Activated CD4-positive, alpha-beta memory T cell treated with anti-CD3 and anti-CD28 coated beads for 36 hours (primary cell): ENCODE measurements at regions not wholly inside any gene's neighbourhood (a gene's known extent, or its start where the extent isn't known, plus 50 kb on each side); places are given as distances from the start of the nearest gene placed in this dataset.

Experiments
- CTCF ChIA-PET: fragments of 350-600 bp; sonication (Branson Sonifier 250); formaldehyde crosslinking; loops from one replicate; lab custom pipeline; 2021; ENCODE audit warnings: antibody characterized with exemption, inconsistent platforms; lab: Charles Lee
- POLR2A ChIA-PET: fragments of 350-600 bp; sonication (Branson Sonifier 250); formaldehyde crosslinking; loops from one replicate; lab custom pipeline; 2021; ENCODE audit warnings: antibody characterized with exemption; lab: Charles Lee
- DNase-seq: peaks from one replicate; pipeline ENCODE4 v3.0.0-alpha.2; 2020
- H3K27ac Mint-ChIP-seq: one replicate; pipeline ENCODE4 v1.8.0; 2021; ENCODE audit warnings: mixed read lengths
- H3K27me3 Mint-ChIP-seq: one replicate; pipeline ENCODE4 v1.8.0; 2021; ENCODE audit warnings: mixed read lengths
- H3K36me3 Mint-ChIP-seq: one replicate; pipeline ENCODE4 v1.8.0; 2021; ENCODE audit warnings: mixed read lengths
- H3K4me1 Mint-ChIP-seq: one replicate; pipeline ENCODE4 v1.8.0; 2021; ENCODE audit warnings: low read depth, mixed read lengths
- H3K4me3 Mint-ChIP-seq: one replicate; pipeline ENCODE4 v1.8.0; 2021; ENCODE audit warnings: mild to moderate bottlenecking, mixed read lengths
- H3K9me3 Mint-ChIP-seq: one replicate; pipeline ENCODE4 v1.8.0; 2021; ENCODE audit warnings: mixed read lengths
- intact Hi-C: fragments of 100-400 bp; cut with micrococcal nuclease; formaldehyde crosslinking; loops from one replicate; pipeline ENCODE4 v1.15.1; 2023

DNA sequence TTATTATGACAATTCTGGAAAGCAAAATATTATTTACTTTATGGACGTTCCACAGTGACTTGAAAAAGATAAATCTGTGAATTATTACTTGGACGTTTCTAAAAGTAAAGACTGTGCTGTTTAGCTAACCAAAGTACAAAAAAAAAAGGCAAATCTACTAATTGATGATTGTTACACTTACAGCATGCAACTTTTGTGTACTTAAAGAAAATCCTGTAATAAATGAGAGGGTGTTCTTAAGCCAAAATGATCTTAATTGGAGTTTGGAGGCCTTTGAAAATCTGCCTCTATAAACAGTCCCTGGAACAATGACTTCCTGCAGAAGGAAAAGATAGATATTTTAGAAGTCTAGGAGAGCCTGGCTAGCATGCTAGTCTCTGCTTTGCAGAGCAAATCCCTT, 434.0 kb upstream of the SYT1 start:
- Mint-ChIP-seq H3K4me3 (no peak overlapping the region), H3K27ac (no peak overlapping the region), H3K36me3 (no peaks in the 10 kb centered on the region), H3K4me1 (no peaks in the 10 kb centered on the region), H3K9me3 (peaks cover 18% of the 10 kb centered on the region), H3K27me3 (no peaks in the 10 kb centered on the region)
- no peak for DNase-seq
- CTCF ChIA-PET, result no interaction called here
- intact Hi-C loops, result no loop called here
- POLR2A ChIA-PET, result no interaction called here

DNA sequence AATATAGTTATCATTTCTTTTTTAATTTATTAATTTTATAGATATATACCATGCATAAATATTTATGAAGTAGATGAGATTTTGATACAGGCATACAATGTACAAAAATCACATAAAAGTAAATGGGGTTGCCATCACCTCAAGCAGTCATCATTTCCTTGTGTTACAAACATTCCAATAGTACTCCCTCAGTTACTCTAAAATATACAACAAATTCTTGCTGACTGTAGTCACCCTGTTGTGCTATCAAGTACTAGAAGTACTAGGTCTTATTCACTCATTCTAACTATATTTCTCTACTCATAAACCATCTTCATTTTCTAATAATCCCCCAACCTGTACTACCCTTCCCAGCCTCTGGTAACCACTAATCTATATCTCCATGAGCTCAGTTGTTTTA, 432.6 kb upstream of the SYT1 start:
- Mint-ChIP-seq H3K27ac (no peak overlapping the region), H3K4me1 (no peaks in the 10 kb centered on the region), H3K9me3 (peaks cover 20% of the 10 kb centered on the region), H3K36me3 (no peaks in the 10 kb centered on the region), H3K4me3 (no peak overlapping the region), H3K27me3 (no peaks in the 10 kb centered on the region)
- POLR2A ChIA-PET, result no interaction called here
- CTCF ChIA-PET, result no interaction called here
- no peak for DNase-seq
- intact Hi-C loops, result no loop called here

DNA sequence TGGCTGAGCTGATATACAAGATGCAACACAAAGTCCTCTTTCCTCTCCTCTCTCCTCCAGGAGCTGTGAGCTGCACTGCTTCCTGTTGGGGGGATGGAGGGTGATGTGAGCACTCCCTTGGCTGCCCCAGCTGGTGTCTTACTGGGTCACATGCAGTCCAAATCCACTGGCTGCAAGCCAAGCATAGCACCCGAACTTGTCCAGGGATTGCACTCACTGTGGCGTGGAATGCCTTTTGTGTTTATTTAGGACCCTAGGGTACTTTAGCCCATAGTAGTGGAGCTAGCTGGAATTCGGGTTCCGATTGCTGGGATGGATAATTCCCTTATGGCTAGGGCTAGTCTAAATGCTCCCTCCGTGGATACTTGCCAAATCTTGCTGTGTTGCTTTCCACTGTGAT, 424.9 kb upstream of the SYT1 start:
- H3K4me1 Mint-ChIP-seq, result no peaks in the 10 kb centered on the region
- intact Hi-C loops, result no loop called here
- POLR2A ChIA-PET, result no interaction called here
- no peaks in the 10 kb centered on the region for H3K36me3 Mint-ChIP-seq
- H3K27me3 Mint-ChIP-seq, result no peaks in the 10 kb centered on the region
- no peak overlapping the region for H3K4me3 Mint-ChIP-seq
- H3K27ac Mint-ChIP-seq, result no peak overlapping the region
- no peak for DNase-seq
- peaks cover 18% of the 10 kb centered on the region for H3K9me3 Mint-ChIP-seq
- CTCF ChIA-PET, result no interaction called here

DNA sequence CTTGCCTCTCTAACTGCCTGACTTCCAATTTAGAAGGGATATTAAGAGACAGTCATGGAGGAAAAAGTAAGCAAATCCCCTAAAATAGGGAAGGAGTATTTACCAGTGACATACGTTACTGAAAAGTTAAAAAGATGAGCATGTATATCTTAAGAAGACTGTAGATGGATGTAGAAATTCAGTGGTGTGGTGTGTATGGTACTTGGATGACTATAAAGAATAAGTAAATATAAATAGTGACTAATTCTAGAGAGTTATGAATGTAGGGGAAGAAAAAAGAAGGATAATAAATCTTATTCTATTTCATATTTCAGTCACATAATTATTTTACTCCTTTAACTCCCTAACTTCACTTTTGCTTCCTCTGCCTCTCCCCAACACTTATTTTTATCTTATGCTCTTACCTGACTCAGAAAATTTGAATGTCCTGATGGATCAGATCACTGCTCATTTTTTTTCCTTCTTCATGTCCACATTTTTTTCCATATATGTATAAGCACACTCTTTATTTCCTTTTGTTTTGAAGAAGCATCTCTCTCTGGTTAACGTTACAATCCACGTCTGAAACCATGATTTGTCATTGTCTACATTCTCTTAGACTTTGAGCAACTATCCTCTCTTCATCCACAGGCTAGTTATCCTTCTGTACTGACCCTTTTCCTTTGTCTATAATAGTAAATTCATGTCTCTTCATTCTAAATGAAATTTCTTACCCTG, 422.7 kb upstream of the SYT1 start:
- H3K36me3 Mint-ChIP-seq, result no peaks in the 10 kb centered on the region
- intact Hi-C loops, result no loop called here
- H3K27ac Mint-ChIP-seq, result no peak overlapping the region
- H3K9me3 Mint-ChIP-seq, result peaks cover 18% of the 10 kb centered on the region
- DNase-seq, result no peak
- no peaks in the 10 kb centered on the region for H3K27me3 Mint-ChIP-seq
- H3K4me3 Mint-ChIP-seq, result no peak overlapping the region
- ChIA-PET CTCF (no interaction called here), POLR2A (no interaction called here)
- H3K4me1 Mint-ChIP-seq, result no peaks in the 10 kb centered on the region

DNA sequence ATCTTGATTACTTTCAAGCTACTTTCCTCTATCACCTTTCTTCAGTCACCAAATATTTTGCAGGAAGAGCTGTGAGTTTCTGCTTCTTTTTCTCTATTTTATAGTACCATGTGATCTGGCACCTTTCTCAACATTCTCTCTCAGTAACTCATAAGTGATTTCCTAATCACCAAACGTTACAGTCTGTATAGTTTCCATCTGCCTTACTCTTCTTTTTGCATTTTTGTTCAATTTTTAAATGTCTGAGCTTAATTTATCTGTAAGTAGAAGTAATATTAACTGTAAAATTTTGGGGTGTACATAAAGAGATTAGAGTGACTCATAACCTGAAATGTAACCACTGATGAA, 422.1 kb upstream of the SYT1 start:
- ChIA-PET CTCF (no interaction called here), POLR2A (no interaction called here)
- Mint-ChIP-seq H3K9me3 (peaks cover 17% of the 10 kb centered on the region), H3K4me3 (no peak overlapping the region), H3K27ac (no peak overlapping the region), H3K4me1 (no peaks in the 10 kb centered on the region), H3K36me3 (no peaks in the 10 kb centered on the region), H3K27me3 (no peaks in the 10 kb centered on the region)
- DNase-seq, result no peak
- intact Hi-C loops, result no loop called here

DNA sequence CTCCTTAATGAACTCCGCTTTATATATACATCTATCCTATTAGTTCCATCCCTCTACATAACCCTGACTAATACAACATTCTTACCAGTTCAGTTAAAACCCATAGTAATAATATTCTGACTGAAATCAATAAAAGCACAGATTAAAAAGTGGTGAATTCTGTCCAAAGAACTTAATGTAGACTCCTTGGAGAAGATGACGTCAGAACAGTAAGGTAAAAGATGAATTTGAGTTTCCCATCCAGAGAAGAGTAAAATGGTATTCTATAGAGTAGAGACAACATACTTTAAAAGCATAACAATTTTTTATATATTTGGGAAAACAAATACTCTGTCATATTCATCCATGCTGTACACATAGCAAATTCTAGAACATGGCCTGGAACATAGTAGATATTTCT, 418.0 kb upstream of the SYT1 start:
- Mint-ChIP-seq H3K36me3 (no peaks in the 10 kb centered on the region), H3K4me1 (no peaks in the 10 kb centered on the region), H3K27me3 (no peaks in the 10 kb centered on the region), H3K9me3 (peaks cover 9% of the 10 kb centered on the region), H3K4me3 (no peak overlapping the region), H3K27ac (no peak overlapping the region)
- intact Hi-C loops, result no loop called here
- no peak for DNase-seq
- ChIA-PET CTCF (no interaction called here), POLR2A (no interaction called here)

DNA sequence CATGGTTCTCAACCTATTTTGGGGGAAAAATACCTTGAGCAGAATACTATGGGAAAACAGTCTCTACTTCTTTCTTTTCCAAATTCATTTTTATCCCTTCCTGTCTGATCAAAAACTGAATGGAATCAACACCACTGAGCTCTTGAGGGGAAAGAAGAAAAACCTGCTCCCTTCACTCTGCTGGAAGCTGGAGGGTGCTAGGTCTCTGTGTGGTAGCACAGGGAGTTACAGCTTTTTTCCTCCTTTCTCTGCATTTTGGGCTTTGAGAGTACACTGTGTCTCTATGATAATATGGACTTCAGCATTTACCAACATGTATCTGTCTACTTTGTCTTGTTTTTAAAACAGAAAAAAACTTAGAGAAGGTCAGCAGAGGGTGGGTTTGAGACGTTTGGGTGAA, 417.2 kb upstream of the SYT1 start:
- no peaks in the 10 kb centered on the region for H3K27me3 Mint-ChIP-seq
- intact Hi-C loops, result no loop called here
- ChIA-PET CTCF (no interaction called here), POLR2A (no interaction called here)
- H3K36me3 Mint-ChIP-seq, result no peaks in the 10 kb centered on the region
- H3K4me3 Mint-ChIP-seq, result no peak overlapping the region
- H3K9me3 Mint-ChIP-seq, result peaks cover 11% of the 10 kb centered on the region
- H3K4me1 Mint-ChIP-seq, result no peaks in the 10 kb centered on the region
- H3K27ac Mint-ChIP-seq, result no peak overlapping the region
- no peak for DNase-seq

DNA sequence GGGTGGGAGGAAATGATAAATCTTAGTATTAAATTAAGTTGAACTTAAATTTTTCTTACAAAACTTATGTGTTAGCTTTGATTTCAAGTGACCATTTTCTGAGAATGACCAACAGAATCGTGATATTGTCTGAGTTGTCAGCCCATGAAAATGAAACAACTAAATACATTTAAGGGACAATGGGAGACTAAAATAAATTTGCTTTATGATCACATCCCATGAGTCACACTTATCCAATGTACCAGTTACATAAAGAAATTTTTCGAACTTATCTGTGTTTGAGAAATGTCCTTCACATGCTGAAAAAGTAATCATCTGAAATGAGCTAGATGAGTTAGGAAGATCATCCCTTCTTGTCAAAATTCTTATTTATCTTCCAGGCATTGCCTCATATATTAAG, 415.9 kb upstream of the SYT1 start:
- intact Hi-C loops, result no loop called here

DNA sequence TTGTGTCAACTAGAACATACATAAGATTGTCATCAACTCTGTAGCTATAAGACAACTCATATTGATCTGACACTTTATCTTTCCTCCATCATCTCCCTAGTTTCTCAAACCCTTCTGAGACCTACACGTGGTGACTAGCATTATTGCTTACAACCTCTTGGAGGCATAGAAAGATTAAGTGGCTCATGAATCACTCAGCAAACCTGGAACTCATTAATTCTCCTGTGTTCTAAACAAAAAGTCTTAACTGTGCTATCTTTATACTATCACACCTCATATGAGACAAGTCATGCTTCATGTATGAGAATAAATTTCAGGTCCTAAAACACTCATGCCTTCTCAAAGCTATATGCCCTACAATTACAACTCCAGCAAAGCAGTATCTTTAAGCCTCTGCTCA, 408.6 kb upstream of the SYT1 start:
- H3K4me3 Mint-ChIP-seq, result no peak overlapping the region
- H3K4me1 Mint-ChIP-seq, result no peaks in the 10 kb centered on the region
- intact Hi-C loops, result no loop called here
- H3K27ac Mint-ChIP-seq, result no peak overlapping the region
- CTCF ChIA-PET, result no interaction called here
- no peaks in the 10 kb centered on the region for H3K36me3 Mint-ChIP-seq
- no peaks in the 10 kb centered on the region for H3K27me3 Mint-ChIP-seq
- DNase-seq, result no peak
- POLR2A ChIA-PET, result no interaction called here
- H3K9me3 Mint-ChIP-seq, result peaks cover 20% of the 10 kb centered on the region

More for the DNA sequence above, 415.9 kb upstream of the SYT1 start:
- Mint-ChIP-seq H3K36me3 (no peaks in the 10 kb centered on the region), H3K4me1 (no peaks in the 10 kb centered on the region), H3K4me3 (no peak overlapping the region), H3K9me3 (peaks cover 11% of the 10 kb centered on the region), H3K27me3 (no peaks in the 10 kb centered on the region), H3K27ac (no peak overlapping the region)
- no peak for DNase-seq
- ChIA-PET CTCF (no interaction called here), POLR2A (no interaction called here)

DNA sequence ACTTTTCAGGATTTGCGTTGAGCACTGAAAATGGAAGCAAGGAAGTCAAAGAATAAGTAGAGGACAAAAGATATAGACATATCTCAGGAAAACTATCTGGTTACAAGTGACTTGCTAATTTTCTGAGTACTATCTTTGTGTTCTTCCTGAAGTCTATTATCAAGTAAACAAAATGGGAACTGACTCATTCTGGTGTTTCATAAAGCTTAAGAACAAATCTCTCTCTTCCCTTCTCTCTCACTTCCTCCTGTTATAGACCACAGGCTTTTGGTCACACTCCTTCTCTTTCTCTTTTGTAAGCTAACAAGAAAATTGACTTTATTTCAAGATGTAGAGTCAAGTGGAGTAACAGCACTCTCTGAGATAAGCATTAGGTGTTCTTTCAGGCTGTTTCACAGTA, 406.6 kb upstream of the SYT1 start:
- peaks cover 19% of the 10 kb centered on the region for H3K9me3 Mint-ChIP-seq
- ChIA-PET CTCF (no interaction called here), POLR2A (no interaction called here)
- no peaks in the 10 kb centered on the region for H3K36me3 Mint-ChIP-seq
- intact Hi-C loops, result no loop called here
- no peak overlapping the region for H3K27ac Mint-ChIP-seq
- H3K4me1 Mint-ChIP-seq, result no peaks in the 10 kb centered on the region
- no peaks in the 10 kb centered on the region for H3K27me3 Mint-ChIP-seq
- no peak for DNase-seq
- no peak overlapping the region for H3K4me3 Mint-ChIP-seq

DNA sequence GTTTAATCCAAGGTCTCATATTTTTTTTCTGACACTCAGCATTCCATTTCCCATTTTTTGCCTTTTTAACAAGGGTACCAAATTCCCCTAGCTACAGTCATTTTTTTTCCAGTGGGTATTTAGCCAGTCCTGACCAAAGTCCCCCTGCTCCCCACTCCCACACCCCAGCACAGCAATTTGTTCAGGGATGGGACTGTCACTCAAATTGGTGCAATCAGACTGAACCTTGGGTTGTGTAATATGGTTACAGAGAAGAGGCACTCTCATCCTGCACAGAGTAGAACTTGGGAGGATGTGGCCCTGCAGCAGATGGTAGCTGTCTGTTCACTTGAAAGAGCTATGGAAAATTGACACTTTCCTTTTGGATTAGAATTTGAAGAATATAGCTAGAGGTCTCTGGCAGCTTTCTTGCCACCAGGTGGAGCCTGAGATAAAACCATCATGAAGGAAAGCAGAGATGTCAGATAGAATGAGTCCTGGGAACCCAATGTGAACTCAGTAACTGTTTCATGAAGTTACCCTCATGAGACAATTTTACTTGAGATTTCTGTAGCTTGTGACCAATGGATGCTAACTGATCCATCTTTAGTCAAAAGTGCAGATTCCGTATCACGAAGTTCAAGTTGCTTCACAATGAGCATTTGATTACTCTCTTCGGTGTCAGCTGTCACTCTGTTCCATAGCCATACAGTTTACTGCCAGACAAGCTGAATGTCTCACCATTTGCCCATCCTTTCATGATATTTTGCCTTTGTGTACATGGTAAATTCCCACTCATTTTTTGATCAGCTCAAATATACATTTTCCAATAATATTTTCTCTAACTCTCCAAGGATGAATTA, 394.0 kb upstream of the SYT1 start:
- ChIA-PET POLR2A (no interaction called here), CTCF (no interaction called here)
- no peak overlapping the region for H3K27ac Mint-ChIP-seq
- intact Hi-C loops, result no loop called here
- no peaks in the 10 kb centered on the region for H3K27me3 Mint-ChIP-seq
- no peak overlapping the region for H3K4me3 Mint-ChIP-seq
- no peaks in the 10 kb centered on the region for H3K36me3 Mint-ChIP-seq
- no peaks in the 10 kb centered on the region for H3K4me1 Mint-ChIP-seq
- H3K9me3 Mint-ChIP-seq, result peaks cover 6% of the 10 kb centered on the region
- DNase-seq, result no peak

DNA sequence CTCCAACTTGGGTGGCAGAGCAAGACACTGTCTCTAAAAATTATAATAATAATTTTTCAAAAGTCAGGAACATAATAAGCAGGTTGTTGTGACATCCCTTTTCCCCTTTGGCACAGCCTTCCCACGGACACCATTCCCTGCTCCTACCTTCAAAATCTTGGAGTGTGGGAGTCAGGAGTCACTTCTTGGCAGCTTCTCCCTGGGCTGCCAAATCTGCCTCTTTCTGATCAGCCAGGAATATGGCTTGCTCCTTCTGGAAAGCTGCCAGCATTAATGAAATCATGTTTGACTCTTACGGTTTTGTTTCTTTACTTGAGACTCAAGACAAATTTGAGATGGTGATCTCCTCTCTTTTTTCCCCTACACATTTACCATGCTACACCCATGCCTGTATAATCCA, 391.4 kb upstream of the SYT1 start:
- peaks cover 9% of the 10 kb centered on the region for H3K9me3 Mint-ChIP-seq
- H3K27ac Mint-ChIP-seq, result no peak overlapping the region
- no peaks in the 10 kb centered on the region for H3K4me1 Mint-ChIP-seq
- no peak for DNase-seq
- ChIA-PET POLR2A (no interaction called here), CTCF (no interaction called here)
- no peaks in the 10 kb centered on the region for H3K36me3 Mint-ChIP-seq
- H3K27me3 Mint-ChIP-seq, result no peaks in the 10 kb centered on the region
- intact Hi-C loops, result no loop called here
- H3K4me3 Mint-ChIP-seq, result no peak overlapping the region

DNA sequence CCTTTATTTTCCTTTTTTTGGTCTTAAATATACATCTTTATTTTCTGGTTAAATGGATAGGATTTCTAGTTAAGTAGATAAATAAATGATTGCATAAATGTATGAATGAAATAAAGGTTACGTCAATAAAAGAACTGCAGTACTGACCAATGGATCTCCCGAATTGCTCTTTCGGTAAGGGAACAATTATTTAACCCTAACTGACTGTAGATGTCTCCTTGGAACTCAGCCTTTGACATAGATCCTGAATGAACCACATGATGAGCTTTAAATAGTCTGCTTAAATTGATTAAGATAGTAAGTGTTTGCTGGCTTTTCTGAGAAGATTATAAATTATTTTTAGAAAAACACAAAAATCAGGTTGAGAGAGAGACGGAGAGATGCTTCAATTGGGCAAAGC, 391.0 kb upstream of the SYT1 start:
- no peaks in the 10 kb centered on the region for H3K27me3 Mint-ChIP-seq
- H3K4me1 Mint-ChIP-seq, result no peaks in the 10 kb centered on the region
- CTCF ChIA-PET, result no interaction called here
- intact Hi-C loops, result no loop called here
- no peak for DNase-seq
- H3K27ac Mint-ChIP-seq, result no peak overlapping the region
- H3K4me3 Mint-ChIP-seq, result no peak overlapping the region
- POLR2A ChIA-PET, result no interaction called here
- peaks cover 13% of the 10 kb centered on the region for H3K9me3 Mint-ChIP-seq
- H3K36me3 Mint-ChIP-seq, result no peaks in the 10 kb centered on the region
